HG03378 (cell line): ENCODE measurements at regions not wholly inside any gene's neighbourhood (a gene's known extent, or its start where the extent isn't known, plus 50 kb on each side); places are given as distances from the start of the nearest gene placed in this dataset.

Experiments
- ATAC-seq: cut with Tn5 transposase; IDR thresholded peaks from one replicate; pipeline ENCODE4 v1.9.1; 2021; ENCODE audit warnings: mild to moderate bottlenecking, moderate library complexity; ENCODE audit not compliant: unreplicated experiment

DNA sequence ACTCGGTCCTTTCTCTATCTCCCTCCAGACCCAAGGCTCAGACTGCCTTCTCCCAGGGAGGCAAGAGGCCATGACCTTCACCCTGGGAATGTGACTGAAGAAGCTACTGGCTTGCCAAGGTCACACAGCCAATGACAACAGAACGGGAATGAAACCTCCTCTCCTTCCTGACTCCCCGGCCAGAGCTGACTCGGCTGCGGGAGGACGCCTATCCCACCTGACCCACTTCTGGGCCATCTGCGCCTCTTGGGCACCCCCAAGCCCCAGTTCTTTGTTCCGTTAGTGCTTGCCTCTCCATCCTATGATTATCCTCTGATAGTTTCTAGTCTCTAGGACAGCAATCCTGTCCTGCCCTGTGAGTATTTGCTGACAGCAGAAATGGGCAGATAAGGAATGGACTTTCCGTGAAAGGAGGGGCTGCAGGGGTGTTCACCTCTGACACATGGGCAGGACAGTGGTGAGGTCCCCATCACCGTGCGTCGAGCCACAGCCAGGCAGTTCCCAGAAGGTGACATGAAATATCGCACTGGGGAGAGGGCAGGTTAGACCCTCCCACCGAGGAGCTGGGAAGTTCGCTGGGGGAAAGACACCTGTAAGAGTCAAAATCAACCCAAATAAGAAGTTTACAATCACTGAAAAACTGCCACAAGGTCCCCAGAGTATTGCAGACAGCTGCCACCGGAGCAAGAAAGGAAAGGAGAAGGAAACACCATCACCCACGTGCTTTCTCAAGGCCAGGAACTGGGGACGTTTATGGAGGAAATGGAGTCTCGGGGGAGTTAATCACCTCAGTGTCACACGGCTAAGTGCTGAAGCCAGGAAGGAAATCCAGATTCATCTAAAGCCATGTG, 63.0 kb downstream of the INSIG1 start:
- no peak for ATAC-seq

DNA sequence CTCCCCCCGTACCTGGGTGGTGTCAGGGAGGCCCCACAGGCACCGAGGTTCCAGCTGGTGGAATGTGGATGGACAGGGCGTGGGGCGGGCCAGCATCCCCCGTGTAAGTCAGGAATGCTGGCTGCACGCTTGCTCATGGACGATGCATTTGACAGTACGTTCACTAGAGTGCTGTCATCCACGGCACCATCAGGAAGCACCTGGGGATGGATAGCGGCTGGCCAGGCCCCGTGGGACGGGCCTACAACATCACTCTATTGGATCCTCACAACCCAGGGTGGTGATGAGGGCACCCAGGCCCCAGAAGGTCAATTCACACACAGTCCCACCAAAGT, 63.6 kb downstream of the INSIG1 start:
- ATAC-seq = no peak

DNA sequence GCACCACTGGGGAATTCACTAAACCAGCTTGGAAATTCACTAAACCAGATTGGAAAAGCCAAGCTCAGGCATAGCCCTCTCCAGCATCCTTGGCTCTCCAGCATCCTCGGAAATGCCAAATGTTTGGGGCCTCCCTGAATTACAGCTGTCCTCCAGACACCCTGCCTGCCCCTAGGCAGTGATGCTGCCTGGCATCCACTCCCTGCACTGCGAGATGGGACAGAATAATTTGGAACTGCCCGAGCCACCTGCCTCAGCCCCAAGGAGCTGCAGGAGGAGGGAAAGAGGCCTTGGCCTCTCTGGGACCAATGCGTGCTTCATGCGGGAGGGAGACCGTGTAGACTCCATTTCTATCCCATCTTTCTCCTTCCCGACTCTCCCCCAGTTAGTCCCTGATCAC, 64.3 kb downstream of the INSIG1 start:
- no peak for ATAC-seq

DNA sequence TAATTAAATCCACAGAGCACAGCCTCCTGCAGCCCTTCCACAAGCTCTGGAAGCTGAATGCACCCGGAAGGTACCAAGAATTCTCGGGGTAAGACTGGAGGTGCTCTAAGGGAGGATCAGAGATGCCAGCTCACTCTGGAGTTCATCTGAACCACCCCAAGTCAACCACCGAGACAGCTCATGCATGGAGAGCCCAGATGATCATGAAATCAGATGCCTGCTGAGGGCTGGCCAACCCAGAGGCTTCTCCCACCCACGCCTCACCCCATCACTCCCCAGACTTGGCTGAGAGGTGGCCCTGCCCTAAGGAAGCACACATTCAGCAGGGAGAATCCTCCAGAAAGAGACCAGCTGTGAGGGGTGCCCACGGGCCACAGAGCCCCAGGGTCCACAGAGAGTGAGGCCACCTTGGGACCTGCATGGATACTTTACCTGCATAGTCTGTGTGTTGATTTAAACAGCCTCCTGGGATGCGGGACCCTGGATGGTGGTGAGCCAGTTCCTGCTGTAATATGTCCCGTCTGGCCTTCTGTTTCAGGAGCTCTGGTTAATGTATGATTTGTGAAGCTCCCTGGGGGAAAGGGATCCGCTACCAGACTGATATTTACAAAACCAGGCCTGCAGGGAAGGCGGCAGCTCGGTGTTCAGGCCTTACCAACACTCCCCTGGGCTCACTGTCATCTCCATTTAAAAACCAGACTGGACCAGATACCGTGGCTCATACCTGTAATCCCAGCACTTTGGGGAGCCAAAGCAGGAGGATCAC, 64.9 kb downstream of the INSIG1 start:
- ATAC-seq = no peak

DNA sequence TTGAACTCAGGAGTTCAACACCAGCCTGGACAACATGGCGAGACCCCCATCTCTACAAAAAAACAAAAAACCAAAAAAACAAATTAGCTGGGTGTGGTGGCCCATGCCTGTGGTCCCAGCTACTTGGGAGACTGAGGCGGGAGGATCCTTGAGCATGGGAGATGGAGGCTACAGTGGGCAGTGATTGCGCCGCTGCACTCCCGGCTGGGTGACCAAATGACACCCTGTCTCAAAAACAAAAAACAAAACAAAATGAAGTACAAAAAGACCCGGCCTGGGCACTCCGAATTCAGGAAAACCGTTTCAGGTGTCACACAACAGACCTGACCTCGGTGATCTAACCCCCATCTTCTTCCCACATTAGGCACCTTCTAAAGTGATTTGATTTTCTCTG, 65.5 kb downstream of the INSIG1 start:
- no peak for ATAC-seq

DNA sequence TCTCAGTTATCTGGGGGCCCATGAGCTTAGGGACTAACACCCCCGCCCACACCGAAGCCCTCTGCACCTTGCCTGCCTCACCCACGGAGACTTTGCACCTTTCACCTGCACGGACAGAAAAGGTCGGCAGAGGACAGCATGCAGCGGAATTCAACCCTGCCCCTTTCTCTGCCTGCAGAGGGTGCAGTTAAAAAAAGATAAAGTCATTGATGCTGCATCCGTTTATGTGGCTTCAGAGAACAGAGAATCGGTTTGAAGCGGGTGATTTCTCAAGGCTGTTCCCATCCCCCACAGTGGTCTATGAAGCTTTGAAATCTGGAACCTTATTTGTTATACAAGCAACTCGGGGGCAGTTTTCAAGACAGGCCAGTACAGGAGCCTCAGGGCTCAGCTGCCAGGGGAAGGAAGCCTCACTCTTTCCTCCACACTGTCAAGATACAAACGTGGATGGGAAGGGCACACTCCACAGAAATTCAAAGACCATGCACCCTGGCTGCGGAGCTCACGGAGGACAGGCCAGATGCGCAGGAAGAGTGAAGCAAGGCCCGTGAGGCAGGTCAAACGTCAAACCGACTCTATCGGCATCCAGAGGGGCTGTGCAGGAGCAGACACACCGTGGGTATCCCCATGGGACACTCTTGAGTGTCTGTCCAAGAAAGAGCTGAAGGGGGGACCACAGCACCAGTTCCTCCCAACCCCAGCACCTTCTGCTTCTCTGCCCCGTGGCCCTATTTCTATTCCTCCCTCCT, 66.3 kb downstream of the INSIG1 start:
- no peak for ATAC-seq

DNA sequence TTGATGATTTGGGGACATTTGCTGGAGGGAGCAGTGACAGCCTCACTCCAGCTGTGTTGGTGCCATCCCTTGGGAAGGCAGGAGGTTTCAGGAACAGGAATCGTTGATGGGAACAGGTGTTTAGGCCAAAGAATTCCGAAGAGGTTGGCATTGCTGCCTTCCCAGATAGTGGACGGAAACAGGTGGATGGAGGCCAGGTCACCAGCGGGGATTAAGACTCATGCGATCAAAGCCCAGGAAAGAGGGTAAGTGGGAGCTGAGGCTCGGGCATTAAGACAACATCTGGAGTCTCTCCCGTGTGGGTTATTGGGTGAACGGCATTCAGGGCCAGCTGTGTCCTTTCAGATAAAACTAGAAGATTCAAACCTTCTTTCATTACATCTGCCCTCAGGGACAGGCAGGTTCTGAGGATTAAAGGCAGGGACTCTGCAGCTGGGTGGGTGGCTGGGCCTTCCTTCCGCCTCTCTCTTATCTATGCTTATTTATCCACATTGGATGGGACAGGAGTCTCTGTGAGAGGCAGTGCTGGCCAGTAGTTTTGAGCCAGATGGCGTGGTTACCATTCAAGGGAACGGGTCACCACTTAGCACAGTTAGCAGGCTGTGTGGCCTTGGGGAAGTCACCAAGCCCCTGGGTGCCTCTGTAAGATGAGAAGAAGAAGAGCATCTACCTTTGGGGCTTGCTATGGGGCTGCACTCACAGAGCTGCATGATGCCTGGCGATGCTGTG, 67.6 kb downstream of the INSIG1 start:
- ATAC-seq = no peak

DNA sequence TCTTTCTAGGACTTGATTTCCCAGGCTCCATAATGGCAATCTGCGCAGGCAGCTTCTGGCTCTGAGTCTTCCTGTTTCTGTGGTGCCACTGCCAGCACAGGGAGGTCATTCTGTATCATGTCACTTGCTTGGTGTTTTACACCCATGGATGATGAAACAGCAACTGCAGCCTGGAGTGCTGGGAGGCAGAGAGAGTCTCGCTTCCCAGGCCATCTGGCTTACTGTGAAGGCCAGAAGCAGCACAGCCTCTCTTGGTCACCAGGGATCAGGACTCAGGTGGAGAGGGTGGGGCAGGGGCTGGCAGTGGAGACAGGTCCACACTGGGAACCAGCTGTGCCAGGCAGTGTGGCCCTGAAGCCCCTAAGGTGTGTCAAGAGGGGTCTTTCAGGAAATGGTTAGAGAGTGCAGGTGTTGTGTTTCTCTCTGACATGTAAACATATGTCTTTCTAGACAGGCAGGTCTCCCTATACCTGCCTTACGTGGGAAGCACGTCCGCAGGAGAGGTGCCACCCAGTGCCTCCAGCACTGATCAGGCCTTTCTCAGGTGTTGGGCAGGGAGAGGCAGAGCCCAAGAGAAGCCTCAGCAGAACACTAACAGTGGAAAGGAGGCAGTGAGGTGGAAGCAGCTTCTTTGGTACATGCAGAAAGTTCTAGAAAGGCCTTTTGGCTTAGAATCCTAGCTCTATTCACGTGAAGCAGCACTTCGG, 71.4 kb downstream of the INSIG1 start:
- no peak for ATAC-seq

DNA sequence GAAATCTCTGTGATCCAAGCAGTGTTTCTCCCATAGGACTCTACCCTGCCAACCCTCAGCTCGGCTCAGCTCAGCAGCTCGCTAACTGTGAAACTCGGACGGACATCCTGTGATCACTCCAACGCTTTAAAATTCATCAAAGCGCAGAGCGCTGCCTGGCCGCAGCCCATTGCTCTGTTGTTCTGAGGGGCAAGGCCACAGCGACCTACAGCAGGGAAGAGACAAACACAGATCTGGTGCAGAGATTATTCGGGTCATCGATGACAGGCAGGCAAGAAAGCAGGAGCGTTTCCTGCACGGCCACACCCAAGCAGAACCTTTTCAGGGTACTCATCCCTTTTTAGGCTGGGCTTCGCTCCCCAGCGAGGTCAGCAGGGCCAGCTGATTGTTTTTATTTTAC, 72.1 kb downstream of the INSIG1 start:
- ATAC-seq = no peak

DNA sequence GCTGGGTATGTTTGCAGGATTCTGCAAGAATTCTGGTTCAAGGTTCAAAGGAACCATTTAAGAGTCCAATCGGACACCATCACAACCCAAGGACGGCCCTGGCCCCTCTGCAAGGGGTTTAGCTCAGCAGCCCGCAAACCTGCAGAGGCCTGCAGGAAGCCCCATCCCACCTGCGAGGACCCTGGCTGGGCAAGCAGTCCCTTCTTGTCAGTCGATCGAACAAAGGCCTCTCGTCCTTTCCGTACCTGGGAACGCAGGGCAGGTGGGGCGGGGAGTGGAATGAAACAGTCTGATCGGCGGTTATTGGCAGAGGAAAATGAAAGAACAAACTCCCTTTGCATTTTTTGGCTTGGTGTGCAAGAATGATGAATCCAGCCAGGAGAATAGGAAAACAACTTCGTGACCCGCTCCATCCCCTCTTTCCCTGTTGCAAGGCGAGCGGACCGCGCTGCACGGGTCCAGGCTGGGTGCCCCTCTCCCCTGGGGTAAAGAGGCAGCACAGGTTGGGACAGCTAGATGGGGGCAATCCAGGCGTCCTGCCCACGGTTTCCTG, 73.7 kb downstream of the INSIG1 start:
- ATAC-seq = no peak

DNA sequence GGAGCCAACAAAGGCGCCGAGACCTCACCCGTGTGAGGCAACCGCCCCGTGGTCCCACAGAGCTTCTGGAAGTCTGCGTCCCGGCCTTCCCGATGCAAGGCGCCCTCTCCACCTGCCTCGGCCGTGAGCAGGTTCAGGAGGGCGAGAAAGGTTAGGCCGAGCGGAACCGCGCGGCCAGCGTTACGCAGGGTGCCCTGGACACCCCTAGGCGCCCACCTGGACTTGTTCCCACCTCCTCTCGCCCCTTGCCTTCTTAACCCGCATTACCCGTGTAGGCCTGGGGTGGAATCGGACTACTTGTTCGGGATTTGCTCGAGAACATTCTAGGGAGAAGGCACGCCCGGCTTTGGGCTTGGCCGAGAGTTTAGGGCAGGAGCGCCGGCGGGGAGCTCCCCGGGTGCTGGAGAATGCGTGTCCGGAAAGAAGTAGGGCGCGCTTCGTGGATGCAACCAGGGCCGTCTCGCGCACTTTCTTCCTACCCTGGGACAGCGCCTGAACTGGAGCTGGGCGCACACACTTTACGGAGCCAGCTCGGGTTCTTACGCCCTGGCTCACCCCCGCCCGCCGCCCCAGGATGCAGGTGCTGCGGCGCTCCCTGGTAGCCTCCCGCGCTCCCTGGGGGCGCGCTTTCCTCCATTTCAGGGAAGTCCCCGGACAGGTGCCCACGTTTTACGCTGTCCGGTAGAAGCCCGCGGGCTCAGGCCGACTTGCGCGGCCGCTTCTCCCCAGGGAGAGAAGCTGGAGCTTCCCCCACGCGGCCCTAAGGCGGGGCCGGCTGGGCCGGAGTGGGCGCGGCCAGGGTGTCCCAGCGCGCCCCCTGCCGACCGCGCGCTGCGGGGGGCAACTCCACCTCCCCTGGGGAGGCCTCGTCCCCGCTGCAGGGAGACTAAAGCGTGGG, 74.5 kb downstream of the INSIG1 start:
- no peak for ATAC-seq

DNA sequence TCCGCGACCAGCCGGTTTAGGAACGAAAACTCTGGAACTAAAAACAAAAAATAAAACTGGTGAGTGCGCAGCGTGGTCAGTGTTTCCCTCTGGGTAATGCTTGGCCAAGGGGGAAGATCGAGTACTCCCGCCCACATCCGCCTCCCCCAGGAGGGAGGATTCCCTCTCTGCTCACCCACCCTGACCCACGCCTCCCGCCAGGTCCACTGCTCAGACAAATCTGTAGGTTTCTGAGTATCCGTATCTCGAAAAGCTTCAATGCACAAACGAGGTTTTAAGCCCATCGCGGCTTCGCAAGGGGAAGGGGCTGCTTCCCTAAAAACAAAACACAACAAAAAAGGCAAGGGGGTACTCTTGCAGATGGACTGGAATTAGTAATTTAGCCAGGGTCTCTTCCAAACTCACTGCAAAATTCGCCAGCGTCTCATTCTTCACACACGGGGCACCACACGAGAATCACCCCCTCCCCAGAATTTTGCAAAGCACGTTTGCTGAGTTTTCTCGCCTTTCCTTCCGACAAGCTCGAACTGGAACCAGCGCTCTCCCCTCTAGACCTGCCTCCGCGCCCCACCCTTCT, 75.2 kb downstream of the INSIG1 start:
- no peak for ATAC-seq

DNA sequence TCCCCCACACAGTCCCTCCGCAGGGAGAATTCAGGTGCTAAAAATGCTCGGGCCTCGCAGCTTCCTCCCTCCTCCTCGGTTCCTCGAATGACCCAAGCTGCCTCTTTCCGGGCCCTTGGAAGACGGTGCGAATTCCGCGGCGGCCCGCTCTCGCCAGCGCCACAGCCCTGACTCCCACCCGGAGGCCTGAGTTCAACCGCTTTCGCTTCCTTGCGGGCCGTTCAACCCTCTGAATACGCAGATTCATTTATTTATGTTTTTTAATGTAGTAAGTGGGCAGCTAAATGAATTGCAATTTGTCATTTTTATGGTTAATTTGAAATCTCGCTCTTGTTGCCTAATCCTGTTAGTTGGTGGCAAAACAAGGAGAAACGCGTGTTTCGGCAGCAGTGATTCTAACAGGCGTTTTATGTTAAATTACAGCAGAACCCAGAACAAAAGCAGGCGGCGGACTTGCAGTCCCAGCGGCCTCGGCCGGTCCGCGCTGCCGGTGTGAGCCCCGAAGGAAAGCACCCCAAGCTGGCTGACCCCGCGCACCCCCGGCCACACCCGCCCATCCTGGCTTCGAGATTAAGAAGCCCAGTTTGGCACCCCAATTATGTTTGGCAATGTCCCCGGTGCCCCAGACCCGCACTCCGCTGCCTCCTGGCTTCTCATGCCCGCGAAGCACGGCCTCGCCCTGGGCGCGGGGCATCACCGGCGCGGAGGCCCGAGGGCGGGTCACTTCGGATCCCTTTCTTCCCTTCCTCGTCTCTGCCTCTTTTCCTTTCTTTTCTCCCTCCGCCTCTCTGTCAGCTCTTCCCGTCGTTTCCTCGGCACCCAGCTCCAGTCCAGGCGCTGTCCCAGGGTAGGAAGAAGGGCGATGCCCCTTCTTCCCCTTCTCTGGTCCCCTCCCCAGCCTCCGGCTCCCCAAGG, 75.9 kb downstream of the INSIG1 start:
- ATAC-seq = no peak

DNA sequence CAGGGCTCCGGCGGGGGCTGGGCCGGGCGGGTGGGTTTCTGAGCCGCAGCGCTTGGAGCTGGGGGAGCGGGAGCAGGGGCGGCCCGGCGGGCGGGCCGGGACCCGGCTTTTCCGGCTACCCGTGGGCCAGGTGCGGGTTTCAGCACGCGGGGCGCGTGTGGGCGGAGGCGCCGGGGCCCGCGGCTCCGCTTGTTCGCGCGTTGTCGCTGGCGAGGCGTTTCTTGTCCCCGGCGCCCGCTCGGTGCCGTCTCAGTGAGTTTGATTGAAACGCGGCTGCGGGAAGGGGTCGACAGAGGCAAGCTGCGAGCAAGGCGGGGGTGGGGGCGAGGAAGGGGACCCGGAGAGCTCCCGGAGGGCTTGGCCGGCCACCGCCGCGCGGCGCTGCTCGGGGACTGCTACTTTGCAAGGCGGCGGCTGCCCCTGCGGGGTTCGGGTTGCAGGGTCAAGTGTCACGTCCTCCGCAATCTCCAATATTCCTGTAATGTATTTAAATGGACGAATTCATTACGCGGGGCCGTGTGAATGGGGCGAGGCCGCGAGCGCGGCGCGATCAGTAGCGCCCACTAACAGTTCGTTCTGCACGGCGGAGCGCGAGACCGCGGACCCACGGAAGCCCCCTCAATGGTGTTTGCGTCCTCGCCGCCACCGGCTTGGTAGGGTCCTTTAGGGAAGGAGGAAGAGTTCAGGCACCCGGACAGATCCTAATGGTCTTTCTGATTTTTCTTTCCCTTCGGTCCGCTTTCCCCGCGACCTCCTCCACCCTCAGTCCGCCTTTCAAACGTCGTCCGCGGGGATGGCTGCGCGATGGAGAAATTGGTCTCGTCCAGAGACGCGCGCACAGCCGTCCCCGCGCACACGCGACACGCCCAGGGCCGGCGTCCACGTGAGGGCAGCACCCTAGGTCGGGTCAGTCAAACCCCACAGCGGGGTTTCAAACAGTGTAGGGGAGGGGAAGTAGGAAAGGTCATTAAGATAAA, 76.9 kb downstream of the INSIG1 start:
- no peak for ATAC-seq

DNA sequence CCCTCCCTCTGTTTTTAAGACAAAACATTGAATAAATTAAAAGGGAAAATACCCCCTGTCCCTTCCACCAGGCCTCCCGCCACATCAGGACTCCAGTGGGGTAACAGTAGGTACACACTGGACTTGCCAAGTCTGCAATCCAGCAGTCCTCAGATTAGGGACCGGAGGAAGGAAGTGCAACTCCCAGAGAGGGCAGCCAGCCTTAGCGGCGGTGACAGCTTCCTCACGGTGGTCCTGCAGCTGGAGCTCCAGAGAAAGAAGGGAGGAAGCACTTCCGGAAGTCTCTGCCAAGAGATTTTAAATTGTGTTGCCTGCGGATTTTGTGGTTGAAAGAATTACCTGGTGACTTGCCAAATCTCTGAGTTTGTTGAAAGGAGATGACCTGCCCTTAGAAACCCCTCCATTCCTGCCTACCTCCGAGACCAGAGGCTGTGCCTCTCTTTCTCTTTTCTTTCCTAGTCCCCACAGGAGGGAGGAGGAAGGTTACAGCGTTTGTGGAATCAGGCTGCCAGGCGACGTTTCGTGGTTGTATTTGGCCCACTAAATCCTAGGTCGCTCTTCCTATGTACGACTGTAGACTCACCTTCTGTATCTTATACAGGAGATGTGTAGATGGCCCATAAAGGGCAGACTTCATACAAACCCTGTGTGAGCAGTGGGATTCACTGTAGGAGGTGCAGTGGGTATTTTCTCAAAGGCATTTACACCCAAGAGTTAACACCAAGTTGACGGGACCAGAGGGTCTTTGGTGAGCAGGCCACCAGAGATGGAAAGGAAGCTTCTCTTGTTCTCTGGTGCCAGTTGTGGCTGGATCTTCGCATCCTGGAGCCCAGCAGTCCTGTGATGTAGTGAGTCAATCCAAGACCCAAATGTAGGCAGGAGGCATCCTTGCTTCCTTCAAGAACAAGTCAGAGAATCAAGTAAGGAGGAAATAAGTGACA, 77.9 kb downstream of the INSIG1 start:
- ATAC-seq = no peak
